Activated CD4-positive, alpha-beta memory T cell treated with anti-CD3 and anti-CD28 coated beads, Interleukin-2, amount 10 ng/mL, durations not matched to agents 7 days and 5 days (primary cell): ENCODE measurements at regions not wholly inside any gene's neighbourhood (a gene's known extent, or its start where the extent isn't known, plus 50 kb on each side); places are given as distances from the start of the nearest gene placed in this dataset.
"Not testable (repeated sequence)": the region's sequence is repeated elsewhere in the genome, so short reads cannot be mapped to it uniquely, and the experiment has no call there.

ENCODE experiments used
- CTCF ChIA-PET: fragments of 350-600 bp; sonication (Branson Sonifier 250); formaldehyde crosslinking; loops from one replicate; lab custom pipeline; 2021; ENCODE audit warnings: antibody characterized with exemption, inconsistent platforms; lab: Charles Lee
- POLR2A ChIA-PET: fragments of 350-600 bp; sonication (Branson Sonifier 250); formaldehyde crosslinking; loops from one replicate; lab custom pipeline; 2021; ENCODE audit warnings: antibody characterized with exemption; lab: Charles Lee
- DNase-seq: peaks from one replicate; pipeline ENCODE4 v3.0.0-alpha.2; 2020
- H3K27ac Mint-ChIP-seq: one replicate; pipeline ENCODE4 v1.8.0; 2021; ENCODE audit warnings: mild to moderate bottlenecking, mixed read lengths
- H3K27me3 Mint-ChIP-seq: one replicate; pipeline ENCODE4 v1.8.0; 2021; ENCODE audit warnings: mixed read lengths
- H3K36me3 Mint-ChIP-seq: one replicate; pipeline ENCODE4 v1.8.0; 2021; ENCODE audit warnings: low read depth, mixed read lengths
- H3K4me1 Mint-ChIP-seq: one replicate; pipeline ENCODE4 v1.8.0; 2021; ENCODE audit warnings: mixed read lengths
- H3K4me3 Mint-ChIP-seq: one replicate; pipeline ENCODE4 v1.8.0; 2021; ENCODE audit warnings: mild to moderate bottlenecking, mixed read lengths
- H3K9me3 Mint-ChIP-seq: one replicate; pipeline ENCODE4 v1.8.0; 2021; ENCODE audit warnings: mixed read lengths

DNA sequence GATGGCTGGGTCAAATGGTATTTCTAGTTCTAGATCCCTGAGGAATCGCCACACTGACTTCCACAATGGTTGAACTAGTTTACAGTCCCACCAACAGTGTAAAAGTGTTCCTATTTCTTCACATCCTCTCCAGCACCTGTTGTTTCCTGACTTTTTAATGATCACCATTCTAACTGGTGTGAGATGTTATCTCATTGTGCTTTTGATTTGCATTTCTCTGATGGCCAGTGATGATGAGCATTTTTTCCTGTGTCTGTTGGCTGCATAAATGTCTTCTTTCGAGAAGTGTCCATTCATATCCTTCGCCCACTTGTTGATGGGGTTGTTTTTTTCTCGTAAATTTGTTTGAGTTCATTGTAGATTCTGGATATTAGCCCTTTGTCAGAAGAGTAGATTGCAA is 369.5 kb downstream of the CETN3 start:
- CTCF ChIA-PET, H3K36me3 Mint-ChIP-seq, H3K9me3 Mint-ChIP-seq, H3K27me3 Mint-ChIP-seq, H3K4me3 Mint-ChIP-seq, POLR2A ChIA-PET, H3K27ac Mint-ChIP-seq, DNase-seq, H3K4me1 Mint-ChIP-seq: not testable (repeated sequence)

DNA sequence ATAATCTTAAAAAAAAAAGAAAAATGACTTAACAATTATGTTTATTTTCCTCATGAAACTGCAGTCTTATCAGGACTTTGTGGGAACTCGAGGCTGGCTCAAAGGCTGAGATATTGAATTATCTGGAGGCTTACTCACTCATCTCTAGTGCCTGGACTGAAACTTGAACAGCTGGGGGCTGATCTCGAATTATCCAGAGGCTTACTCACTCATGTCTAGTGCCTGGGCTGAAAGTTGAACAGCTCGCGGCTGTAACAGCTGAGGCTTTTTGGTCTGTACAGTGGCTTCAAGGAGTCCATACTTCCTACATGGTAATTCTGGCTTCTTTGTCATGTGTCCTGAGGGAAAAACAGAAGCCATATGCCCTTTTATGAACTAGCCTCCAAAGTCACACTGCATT is 371.9 kb downstream of the CETN3 start:
- H3K36me3 Mint-ChIP-seq: no peaks in the 10 kb centered on the region
- H3K4me3 Mint-ChIP-seq: no peak overlapping the region
- no peaks in the 10 kb centered on the region for H3K4me1 Mint-ChIP-seq
- ChIA-PET POLR2A (no interaction called here), CTCF (no interaction called here)
- DNase-seq: no peak
- peaks cover 18% of the 10 kb centered on the region for H3K9me3 Mint-ChIP-seq
- no peak overlapping the region for H3K27ac Mint-ChIP-seq
- H3K27me3 Mint-ChIP-seq: no peaks in the 10 kb centered on the region

DNA sequence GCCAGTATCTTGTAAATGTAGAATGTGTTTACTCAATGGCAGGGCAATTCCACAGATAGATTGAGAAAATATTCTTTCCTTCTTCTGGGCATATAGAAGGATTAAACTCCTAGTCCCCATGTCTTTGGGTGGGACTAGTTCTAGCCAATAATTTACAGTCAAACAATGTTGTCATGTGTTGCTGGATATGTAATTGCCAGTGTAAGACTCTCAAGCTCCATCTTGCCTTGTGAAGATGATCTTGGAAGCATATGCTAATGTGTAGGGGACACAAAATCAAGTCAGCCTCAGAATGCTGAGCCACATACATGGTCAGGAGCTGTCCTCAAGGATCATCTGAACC is 386.9 kb downstream of the CETN3 start:
- Mint-ChIP-seq H3K27ac (no peak overlapping the region), H3K9me3 (no peaks in the 10 kb centered on the region), H3K4me1 (no peaks in the 10 kb centered on the region), H3K27me3 (no peaks in the 10 kb centered on the region), H3K4me3 (no peak overlapping the region), H3K36me3 (no peaks in the 10 kb centered on the region)
- ChIA-PET CTCF (no interaction called here), POLR2A (no interaction called here)
- DNase-seq: no peak

DNA sequence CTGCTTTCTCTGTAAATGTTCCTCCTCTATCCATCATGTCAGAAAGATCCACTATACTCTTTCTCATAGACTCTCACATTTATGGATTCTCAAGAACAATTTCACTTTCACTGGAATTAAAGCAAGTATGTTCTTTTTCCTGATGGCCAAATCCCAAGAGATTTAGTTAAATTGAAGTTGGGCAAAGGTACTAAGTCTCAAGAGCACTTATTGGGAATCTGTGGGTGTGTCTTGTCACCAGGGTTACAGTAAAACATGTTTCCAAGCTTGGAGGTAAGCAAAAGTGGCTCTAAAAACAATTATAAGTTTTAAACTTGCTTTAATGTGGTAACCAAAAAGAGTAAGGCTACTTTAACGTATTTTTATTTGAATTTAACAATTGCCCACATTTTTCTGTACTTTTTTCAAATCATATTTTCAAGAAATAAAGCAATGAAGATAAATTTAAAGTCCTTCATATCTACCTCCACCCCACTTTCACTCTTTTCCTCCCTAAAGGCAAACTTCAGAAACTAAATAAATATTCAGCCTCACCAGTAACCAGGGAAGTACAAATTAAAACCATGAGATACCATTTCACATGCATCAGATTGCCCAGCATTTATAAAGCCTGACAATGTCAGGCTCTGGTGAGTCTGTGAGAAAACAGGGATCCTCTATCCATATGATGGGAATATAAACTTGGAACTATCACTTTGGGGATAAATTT is 387.4 kb downstream of the CETN3 start:
- POLR2A ChIA-PET: no interaction called here
- no peak overlapping the region for H3K27ac Mint-ChIP-seq

DNA sequence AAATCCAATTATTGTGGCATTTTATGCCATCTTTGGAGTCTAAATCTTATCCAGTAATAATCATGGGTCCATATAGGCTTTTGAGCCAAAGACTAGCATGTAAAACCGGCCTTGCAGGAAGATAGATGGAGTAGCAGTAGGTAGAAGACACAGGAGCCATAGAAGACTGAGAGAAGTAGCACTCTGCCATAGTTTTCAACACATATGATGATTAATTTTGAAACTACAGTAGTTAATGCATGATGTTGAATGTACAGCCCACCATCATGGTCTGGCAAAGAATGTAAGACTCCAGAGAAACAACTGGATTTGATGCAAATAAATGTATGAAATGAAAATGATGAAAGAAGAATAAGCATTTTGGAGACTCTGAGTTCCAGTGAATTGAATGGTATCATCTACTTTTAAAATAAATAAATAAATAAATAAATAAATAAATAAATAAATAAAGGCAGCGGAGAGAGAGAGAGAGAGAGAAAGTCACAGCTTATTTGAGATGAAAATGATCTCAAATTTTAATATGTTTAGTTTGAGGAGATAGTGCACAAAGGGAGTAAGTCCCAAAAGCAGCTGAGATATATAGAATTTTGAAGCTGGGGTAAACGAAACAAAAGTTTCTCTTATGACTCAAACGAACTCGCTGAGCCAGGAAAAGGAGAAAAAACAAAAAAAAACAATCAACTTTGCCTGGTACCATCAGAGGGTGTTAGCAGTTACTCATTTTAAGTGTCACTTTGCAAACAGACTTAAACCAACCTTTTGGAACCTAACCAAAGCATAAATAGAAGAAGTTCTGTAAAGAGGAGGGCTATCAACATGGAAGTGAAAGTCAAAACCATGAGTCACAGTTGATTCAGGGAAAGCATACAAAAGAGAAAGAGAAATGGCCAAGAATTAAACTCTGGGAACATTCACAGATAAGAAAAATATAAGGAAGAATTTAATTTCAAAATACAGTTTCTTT is 388.7 kb downstream of the CETN3 start:
- Mint-ChIP-seq H3K4me1 (no peaks in the 10 kb centered on the region), H3K9me3 (no peaks in the 10 kb centered on the region), H3K4me3 (no peak overlapping the region), H3K36me3 (no peaks in the 10 kb centered on the region), H3K27me3 (no peaks in the 10 kb centered on the region), H3K27ac (no peak overlapping the region)
- DNase-seq: no peak
- ChIA-PET CTCF (no interaction called here), POLR2A (no interaction called here)

More for the DNA sequence above, 387.4 kb downstream of the CETN3 start:
- no peaks in the 10 kb centered on the region for H3K36me3 Mint-ChIP-seq
- H3K4me3 Mint-ChIP-seq: no peak overlapping the region
- H3K9me3 Mint-ChIP-seq: no peaks in the 10 kb centered on the region
- H3K27me3 Mint-ChIP-seq: no peaks in the 10 kb centered on the region
- CTCF ChIA-PET: no interaction called here
- no peak for DNase-seq
- no peaks in the 10 kb centered on the region for H3K4me1 Mint-ChIP-seq

DNA sequence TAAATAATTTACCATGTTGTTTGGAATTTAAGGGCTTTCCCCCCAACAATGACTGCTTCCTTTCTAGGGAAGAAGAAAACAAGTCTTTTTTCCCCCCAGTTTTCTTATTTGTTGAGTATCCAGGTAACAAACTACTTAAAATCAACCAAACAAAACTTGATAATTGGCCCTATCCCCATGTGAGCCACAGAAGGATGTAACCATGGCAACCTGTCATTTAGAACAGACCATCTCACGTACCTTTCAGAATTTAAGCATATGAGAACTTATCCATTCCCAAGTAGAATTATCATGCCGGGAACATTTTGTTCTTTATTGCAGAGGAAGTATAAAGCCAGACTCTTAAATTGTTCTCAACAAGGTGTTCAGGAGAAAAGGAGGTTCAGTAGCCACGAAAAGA is 392.3 kb downstream of the CETN3 start:
- Mint-ChIP-seq H3K27me3 (no peaks in the 10 kb centered on the region), H3K36me3 (no peaks in the 10 kb centered on the region), H3K4me3 (no peak overlapping the region), H3K9me3 (no peaks in the 10 kb centered on the region), H3K27ac (no peak overlapping the region), H3K4me1 (no peaks in the 10 kb centered on the region)
- no peak for DNase-seq
- CTCF ChIA-PET: no interaction called here
- POLR2A ChIA-PET: no interaction called here

DNA sequence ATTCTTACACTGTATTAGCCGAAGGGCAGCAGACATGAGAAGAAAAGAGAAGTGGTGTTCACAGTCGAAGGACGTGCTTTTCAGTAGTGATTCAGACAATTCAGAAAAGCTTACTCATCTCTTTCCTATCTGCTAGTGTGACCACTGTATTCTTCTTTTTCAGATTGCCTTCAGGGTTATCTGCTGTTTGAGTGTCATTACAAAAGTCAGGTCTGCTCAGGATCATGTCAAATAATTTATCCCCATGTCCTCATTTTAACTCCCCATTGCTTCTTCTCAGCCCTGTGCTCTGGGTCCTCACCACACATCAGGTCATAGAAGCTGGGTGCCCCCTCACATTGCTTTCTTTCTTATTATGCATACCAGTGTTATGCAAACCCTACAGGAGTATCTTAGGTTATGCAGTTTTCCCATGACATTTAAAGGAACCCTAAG is 394.0 kb downstream of the CETN3 start:
- CTCF ChIA-PET: interaction anchor here (0.6 to 0.7 kb wide), 2 partner anchors 15 to 418 kb away, joined by 3 read pairs; no protein-coding TSS in a partner anchor
- no peaks in the 10 kb centered on the region for H3K9me3 Mint-ChIP-seq

DNA sequence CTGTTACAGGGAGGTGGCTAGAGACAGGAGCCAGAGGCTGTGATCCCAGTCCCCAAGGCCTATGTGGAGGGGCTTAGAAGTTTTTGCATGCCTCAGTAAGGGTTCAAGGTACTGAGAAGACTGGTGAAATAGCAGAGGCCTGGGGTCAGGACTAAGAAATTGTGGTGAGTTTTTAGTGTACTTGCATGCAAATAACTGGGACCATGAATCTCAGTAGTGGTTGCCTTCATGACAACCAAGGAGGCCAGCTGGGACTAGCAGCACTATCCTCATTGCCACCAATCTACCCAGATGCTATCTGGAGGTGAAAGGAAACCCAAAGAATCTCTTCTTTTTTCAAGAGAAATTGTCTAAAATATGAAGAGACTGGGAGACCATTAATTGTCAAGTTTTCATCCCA is 395.1 kb downstream of the CETN3 start:
- H3K27me3 Mint-ChIP-seq: no peaks in the 10 kb centered on the region
- no peak for DNase-seq
- H3K36me3 Mint-ChIP-seq: no peaks in the 10 kb centered on the region
- no peaks in the 10 kb centered on the region for H3K4me1 Mint-ChIP-seq
- ChIA-PET POLR2A (no interaction called here), CTCF (no interaction called here)
- no peak overlapping the region for H3K27ac Mint-ChIP-seq
- no peaks in the 10 kb centered on the region for H3K9me3 Mint-ChIP-seq
- H3K4me3 Mint-ChIP-seq: no peak overlapping the region

More for the DNA sequence above, 394.0 kb downstream of the CETN3 start:
- POLR2A ChIA-PET: no interaction called here
- no peaks in the 10 kb centered on the region for H3K4me1 Mint-ChIP-seq
- no peaks in the 10 kb centered on the region for H3K27me3 Mint-ChIP-seq
- H3K4me3 Mint-ChIP-seq: no peak overlapping the region
- no peak for DNase-seq
- no peaks in the 10 kb centered on the region for H3K36me3 Mint-ChIP-seq
- H3K27ac Mint-ChIP-seq: no peak overlapping the region

DNA sequence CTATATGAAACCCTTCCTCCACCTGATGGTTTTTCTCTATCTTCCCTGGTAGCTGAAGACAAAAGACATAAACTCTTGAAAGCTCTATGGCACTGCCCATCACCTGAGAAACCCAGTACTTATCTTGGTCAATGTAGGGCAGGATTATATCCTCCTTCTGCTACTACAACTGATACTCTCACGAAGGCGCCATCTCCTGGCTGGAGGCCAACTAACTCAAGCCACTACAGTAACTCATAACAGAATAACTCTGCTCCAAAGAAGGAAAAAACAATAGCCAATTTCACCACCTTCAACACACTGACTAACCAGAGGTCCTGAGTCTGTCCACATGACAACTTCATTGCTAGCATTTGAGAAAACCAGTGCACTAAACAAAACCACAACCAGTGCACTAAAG is 409.2 kb downstream of the CETN3 start:
- ChIA-PET POLR2A (no interaction called here), CTCF (interaction anchor here (0.5 kb wide), 1 partner anchor 16 kb away, joined by 3 read pairs; no protein-coding TSS in a partner anchor)
- no peaks in the 10 kb centered on the region for H3K36me3 Mint-ChIP-seq
- no peak overlapping the region for H3K4me3 Mint-ChIP-seq
- no peaks in the 10 kb centered on the region for H3K4me1 Mint-ChIP-seq
- H3K27me3 Mint-ChIP-seq: no peaks in the 10 kb centered on the region
- no peak overlapping the region for H3K27ac Mint-ChIP-seq
- no peak for DNase-seq
- H3K9me3 Mint-ChIP-seq: peaks cover 8% of the 10 kb centered on the region

DNA sequence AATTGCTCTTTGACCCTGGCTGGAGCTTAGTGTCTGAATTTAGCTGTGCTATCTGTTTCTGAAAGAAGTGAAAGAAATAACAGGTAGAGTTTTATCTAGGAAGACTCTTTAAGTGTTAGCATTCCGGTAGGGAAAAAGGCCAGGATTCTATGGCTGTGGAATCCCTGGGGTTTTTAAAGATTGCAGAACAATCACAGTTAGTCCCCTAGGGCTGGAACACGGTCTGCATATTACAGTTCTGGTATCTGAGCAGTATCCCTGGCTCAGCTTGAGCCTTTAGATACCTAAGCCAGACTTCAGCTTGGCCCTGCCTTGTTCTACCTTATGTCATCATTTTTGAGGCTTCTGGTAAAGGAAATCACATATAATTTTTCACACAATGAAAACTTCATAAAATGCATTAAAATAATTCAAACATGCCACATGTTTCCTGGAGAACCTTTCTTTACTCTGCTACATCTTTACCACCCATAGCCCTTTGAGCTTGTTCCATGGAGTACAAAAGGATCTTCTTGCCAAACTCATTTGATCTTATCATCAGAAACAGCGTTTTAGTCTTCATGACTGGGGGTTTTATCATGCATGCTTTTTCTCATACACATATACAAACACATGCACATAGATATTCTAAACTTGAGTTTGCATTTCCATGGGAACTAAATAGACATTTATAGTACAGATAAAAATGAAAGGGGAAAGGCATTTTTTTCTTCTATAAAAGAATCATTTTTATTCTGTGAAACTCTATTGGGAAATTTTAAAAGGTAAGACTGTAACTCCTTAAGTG is 410.8 kb downstream of the CETN3 start:
- no peak overlapping the region for H3K4me3 Mint-ChIP-seq
- no peak for DNase-seq
- no peak overlapping the region for H3K27ac Mint-ChIP-seq
- no peaks in the 10 kb centered on the region for H3K4me1 Mint-ChIP-seq
- no peaks in the 10 kb centered on the region for H3K27me3 Mint-ChIP-seq
- POLR2A ChIA-PET: no interaction called here
- CTCF ChIA-PET: no interaction called here
- H3K36me3 Mint-ChIP-seq: no peaks in the 10 kb centered on the region
- no peaks in the 10 kb centered on the region for H3K9me3 Mint-ChIP-seq

DNA sequence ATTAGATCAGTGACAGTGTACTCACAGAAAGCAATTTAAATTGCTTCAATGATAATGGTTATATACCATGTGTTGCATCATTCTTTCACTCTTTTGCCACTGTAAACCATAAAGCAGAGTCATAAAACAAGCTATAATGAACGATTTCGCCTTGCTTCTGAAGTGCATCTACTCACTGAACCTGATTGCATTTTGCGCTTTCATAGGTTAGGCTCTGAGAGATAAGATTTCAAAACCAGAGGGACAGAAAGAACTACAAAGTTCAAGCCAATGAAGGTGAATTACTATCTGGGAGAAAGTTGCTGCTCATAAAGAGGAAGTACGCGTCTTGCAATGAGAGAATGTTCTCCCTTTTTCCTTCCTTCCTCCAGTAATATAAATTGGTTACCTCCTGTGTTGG is 412.7 kb downstream of the CETN3 start:
- Mint-ChIP-seq H3K4me1 (no peaks in the 10 kb centered on the region), H3K27ac (no peak overlapping the region), H3K9me3 (peaks cover under 1% of the 10 kb centered on the region), H3K4me3 (no peak overlapping the region), H3K36me3 (no peaks in the 10 kb centered on the region), H3K27me3 (no peaks in the 10 kb centered on the region)
- ChIA-PET POLR2A (no interaction called here), CTCF (no interaction called here)
- no peak for DNase-seq

DNA sequence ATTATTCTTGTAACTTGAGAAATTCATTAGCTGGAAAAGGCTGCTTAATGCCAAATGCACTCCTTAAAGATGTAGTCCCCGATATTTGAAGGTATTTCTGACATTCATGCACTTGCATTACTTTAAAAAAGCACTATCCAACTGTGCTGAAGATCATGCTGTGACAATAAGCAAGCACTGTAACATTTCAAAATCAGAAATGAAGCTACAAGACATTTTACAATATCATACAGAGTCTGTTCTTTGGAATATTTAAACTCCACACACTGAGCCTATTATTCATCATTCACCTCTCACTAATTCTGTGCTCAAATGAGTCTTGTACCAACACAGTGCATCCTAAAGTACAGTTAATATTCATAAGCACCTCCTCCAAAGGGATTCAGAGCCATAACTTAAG is 413.2 kb downstream of the CETN3 start:
- H3K36me3 Mint-ChIP-seq: no peaks in the 10 kb centered on the region
- DNase-seq: no peak
- peaks cover 2% of the 10 kb centered on the region for H3K9me3 Mint-ChIP-seq
- H3K4me3 Mint-ChIP-seq: no peak overlapping the region
- no peak overlapping the region for H3K27ac Mint-ChIP-seq
- no peaks in the 10 kb centered on the region for H3K4me1 Mint-ChIP-seq
- CTCF ChIA-PET: no interaction called here
- H3K27me3 Mint-ChIP-seq: no peaks in the 10 kb centered on the region
- POLR2A ChIA-PET: no interaction called here

DNA sequence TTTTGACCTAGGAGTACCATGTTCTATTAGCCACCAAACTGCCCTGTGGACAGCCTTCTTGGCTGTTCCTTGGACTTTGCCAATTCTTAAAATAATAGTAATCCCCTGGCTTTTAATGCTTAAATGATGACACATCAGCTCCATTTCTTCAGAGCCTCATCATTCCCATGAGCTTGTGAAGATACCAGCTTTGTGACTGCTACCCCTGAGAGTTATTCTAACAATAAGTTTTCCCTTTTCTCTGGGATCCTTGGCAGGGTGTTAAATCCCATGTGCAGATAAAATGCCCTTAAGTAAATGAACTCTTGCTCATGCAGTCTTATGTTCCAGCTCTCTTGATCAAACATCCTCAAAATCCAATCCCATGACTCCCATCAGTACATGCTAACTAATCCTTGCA is 415.3 kb downstream of the CETN3 start:
- POLR2A ChIA-PET: no interaction called here

More for the DNA sequence above, 415.3 kb downstream of the CETN3 start:
- H3K27ac Mint-ChIP-seq: no peak overlapping the region
- no peak for DNase-seq
- H3K36me3 Mint-ChIP-seq: no peaks in the 10 kb centered on the region
- no peaks in the 10 kb centered on the region for H3K4me1 Mint-ChIP-seq
- CTCF ChIA-PET: no interaction called here
- no peak overlapping the region for H3K4me3 Mint-ChIP-seq
- H3K9me3 Mint-ChIP-seq: peaks cover 2% of the 10 kb centered on the region
- H3K27me3 Mint-ChIP-seq: no peaks in the 10 kb centered on the region
